ENCODE measurements at regions not wholly inside any gene's neighbourhood (a gene's known extent, or its start where the extent isn't known, plus 50 kb on each side); places are given as distances from the start of the nearest gene placed in this dataset.

DNA sequence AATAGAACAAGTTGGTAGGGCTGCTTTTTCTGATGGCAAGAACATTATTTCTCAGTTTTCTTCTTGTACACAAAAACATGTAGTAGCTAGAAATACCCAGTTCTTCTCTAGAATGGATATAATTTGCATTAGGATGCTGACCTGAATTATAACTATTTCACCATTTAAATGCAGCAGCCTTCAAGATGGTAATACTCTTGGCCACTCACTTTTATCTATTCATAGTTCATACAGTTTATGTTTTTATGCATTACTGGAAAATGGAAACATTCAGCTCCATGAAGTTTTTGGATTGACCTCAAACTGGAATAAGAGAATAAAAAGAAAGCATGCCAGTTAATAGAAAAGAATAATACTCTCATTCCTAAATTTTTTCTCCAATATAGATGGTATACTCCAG, 487.4 kb downstream of the PABPC4L start:
- no peak overlapping the region for H3K4me3 ChIP-seq (ENCODE audit: low read depth, low read length)
- Mint-ChIP-seq H3K4me1 (no peaks in the 10 kb centered on the region), H3K27ac (no peak overlapping the region), H3K27me3 (no peaks in the 10 kb centered on the region), H3K4me3 (no peak overlapping the region), H3K9me3 (peaks cover 4 to 13% (median 5%) of the 10 kb centered on the region in 7 donors), H3K36me3 (no peaks in the 10 kb centered on the region)
- H3K4me1 ChIP-seq (ENCODE audit: control insufficient read depth, insufficient read depth, low read length, poor library complexity, severe bottlenecking): no peaks in the 10 kb centered on the region
- H3K27me3 ChIP-seq (ENCODE audit: control insufficient read depth, insufficient read depth, low read length): no peaks in the 10 kb centered on the region
- DNase-seq: no peak
- H3K27ac ChIP-seq (ENCODE audit: insufficient read depth, low read length, poor library complexity, severe bottlenecking): no peak overlapping the region
- H3K36me3 ChIP-seq (ENCODE audit: control insufficient read depth, insufficient read depth, low read length): no peaks in the 10 kb centered on the region
- H3K9me3 ChIP-seq (ENCODE audit: control insufficient read depth in 2 of 2, low read length in 2 of 2): peaks cover 0 to 4% of the 10 kb centered on the region in 2 experiments
- no peak for ATAC-seq (ENCODE audit: low read depth in 2 of 2)

DNA sequence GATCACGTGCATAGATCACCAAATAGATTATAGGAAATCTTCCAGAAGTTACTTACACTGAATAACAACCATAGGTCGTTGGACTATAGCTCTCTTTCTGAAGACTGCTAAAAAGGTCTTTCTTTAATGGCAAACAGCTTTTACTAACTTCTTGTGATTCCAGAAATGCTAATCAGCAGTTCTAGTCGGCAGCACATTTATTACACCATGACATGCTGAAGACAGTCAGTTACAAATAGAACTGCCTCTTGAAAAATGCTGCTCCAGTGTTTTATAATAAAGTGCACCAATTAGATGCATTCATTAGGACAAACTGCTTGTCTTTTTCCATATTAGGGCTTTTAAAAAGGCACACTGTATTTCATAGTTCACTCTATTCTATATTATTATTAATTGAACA, 488.2 kb downstream of the PABPC4L start:
- DNase-seq (no peak), ATAC-seq (ENCODE audit: low read depth in 2 of 2) (no peak)
- no peaks in the 10 kb centered on the region for H3K36me3 Mint-ChIP-seq
- Histone ChIP-seq H3K27me3 (ENCODE audit: control insufficient read depth, insufficient read depth, low read length) (no peaks in the 10 kb centered on the region), H3K27ac (ENCODE audit: insufficient read depth, low read length, poor library complexity, severe bottlenecking) (no peak overlapping the region), H3K36me3 (ENCODE audit: control insufficient read depth, insufficient read depth, low read length) (no peaks in the 10 kb centered on the region), H3K4me1 (ENCODE audit: control insufficient read depth, insufficient read depth, low read length, poor library complexity, severe bottlenecking) (no peaks in the 10 kb centered on the region), H3K9me3 (ENCODE audit: control insufficient read depth in 2 of 2, low read length in 2 of 2) (peaks cover 0 to 4% of the 10 kb centered on the region in 2 experiments), H3K4me3 (ENCODE audit: low read depth, low read length) (no peak overlapping the region)
- no peak overlapping the region for H3K27ac Mint-ChIP-seq
- H3K27me3 Mint-ChIP-seq: no peaks in the 10 kb centered on the region
- no peaks in the 10 kb centered on the region for H3K4me1 Mint-ChIP-seq
- H3K4me3 Mint-ChIP-seq: no peak overlapping the region
- peaks cover 2 to 16% (median 6%) of the 10 kb centered on the region in 7 donors for H3K9me3 Mint-ChIP-seq

DNA sequence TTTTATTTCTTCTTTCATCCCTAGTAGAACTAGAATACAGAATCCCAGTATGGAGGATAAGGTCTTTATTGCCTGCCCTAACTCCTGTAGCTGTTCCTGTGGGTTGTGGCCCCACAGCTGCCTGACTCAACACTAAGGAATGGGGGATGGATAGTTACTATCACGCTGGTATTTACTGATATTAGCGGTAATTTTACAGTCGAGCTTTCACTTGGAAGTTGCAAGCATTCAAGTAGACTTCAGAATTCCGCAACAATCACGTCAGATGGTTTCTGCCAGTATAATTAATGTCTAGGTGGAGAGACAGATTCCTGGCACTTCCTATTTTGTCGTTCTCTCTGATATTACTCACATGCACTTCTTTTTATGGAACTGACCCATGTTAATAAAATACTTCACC, 489.8 kb downstream of the PABPC4L start:
- H3K9me3 Mint-ChIP-seq: peaks cover 2 to 16% (median 6%) of the 10 kb centered on the region in 7 donors
- Histone ChIP-seq H3K4me1 (ENCODE audit: control insufficient read depth, insufficient read depth, low read length, poor library complexity, severe bottlenecking) (no peaks in the 10 kb centered on the region), H3K27me3 (ENCODE audit: control insufficient read depth, insufficient read depth, low read length) (no peaks in the 10 kb centered on the region), H3K36me3 (ENCODE audit: control insufficient read depth, insufficient read depth, low read length) (no peaks in the 10 kb centered on the region), H3K4me3 (ENCODE audit: low read depth, low read length) (no peak overlapping the region), H3K27ac (ENCODE audit: insufficient read depth, low read length, poor library complexity, severe bottlenecking) (no peak overlapping the region), H3K9me3 (ENCODE audit: control insufficient read depth in 2 of 2, low read length in 2 of 2) (peaks cover 4% of the 10 kb centered on the region in 2 experiments)
- H3K4me1 Mint-ChIP-seq: no peaks in the 10 kb centered on the region
- H3K27me3 Mint-ChIP-seq: no peaks in the 10 kb centered on the region
- no peak for ATAC-seq (ENCODE audit: low read depth in 2 of 2)
- no peak for DNase-seq
- no peak overlapping the region for H3K27ac Mint-ChIP-seq
- H3K4me3 Mint-ChIP-seq: no peak overlapping the region
- H3K36me3 Mint-ChIP-seq: no peaks in the 10 kb centered on the region

DNA sequence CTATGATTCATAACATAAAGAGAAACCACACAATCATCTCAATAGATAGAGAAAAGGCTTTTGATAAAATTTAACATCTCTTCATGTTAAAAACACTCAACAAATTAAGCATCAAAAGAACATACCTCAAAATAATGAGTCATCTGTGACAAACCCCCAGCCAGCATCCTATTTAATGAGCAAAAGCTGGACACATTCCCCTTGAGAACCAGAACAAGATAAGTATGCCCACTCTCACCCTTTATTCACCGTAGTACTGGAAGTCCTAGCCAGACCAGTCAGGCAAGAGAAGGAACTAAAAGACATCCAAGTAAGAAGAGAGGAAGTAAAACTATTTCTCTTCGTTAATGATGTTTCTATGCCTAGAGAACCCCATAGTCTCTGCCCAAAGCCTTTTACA, 507.2 kb downstream of the PABPC4L start:
- no peaks in the 10 kb centered on the region for H3K36me3 ChIP-seq (ENCODE audit: control insufficient read depth, insufficient read depth, low read length)
- no peaks in the 10 kb centered on the region for H3K9me3 ChIP-seq (ENCODE audit: control insufficient read depth in 2 of 2, low read length in 2 of 2)
- H3K27ac ChIP-seq (ENCODE audit: insufficient read depth, low read length, poor library complexity, severe bottlenecking): no peak overlapping the region
- DNase-seq: no peak
- H3K4me3 ChIP-seq (ENCODE audit: low read depth, low read length): no peak overlapping the region
- H3K27me3 ChIP-seq (ENCODE audit: control insufficient read depth, insufficient read depth, low read length): no peaks in the 10 kb centered on the region
- no peaks in the 10 kb centered on the region for H3K4me1 ChIP-seq (ENCODE audit: control insufficient read depth, insufficient read depth, low read length, poor library complexity, severe bottlenecking)
- no peaks in the 10 kb centered on the region for H3K36me3 Mint-ChIP-seq
- peaks cover 0 to 27% (median 8%) of the 10 kb centered on the region in 7 donors for H3K9me3 Mint-ChIP-seq
- no peak for ATAC-seq (ENCODE audit: low read depth in 2 of 2)
- no peak overlapping the region for H3K27ac Mint-ChIP-seq
- no peaks in the 10 kb centered on the region for H3K4me1 Mint-ChIP-seq
- H3K4me3 Mint-ChIP-seq: no peak overlapping the region
- H3K27me3 Mint-ChIP-seq: no peaks in the 10 kb centered on the region

DNA sequence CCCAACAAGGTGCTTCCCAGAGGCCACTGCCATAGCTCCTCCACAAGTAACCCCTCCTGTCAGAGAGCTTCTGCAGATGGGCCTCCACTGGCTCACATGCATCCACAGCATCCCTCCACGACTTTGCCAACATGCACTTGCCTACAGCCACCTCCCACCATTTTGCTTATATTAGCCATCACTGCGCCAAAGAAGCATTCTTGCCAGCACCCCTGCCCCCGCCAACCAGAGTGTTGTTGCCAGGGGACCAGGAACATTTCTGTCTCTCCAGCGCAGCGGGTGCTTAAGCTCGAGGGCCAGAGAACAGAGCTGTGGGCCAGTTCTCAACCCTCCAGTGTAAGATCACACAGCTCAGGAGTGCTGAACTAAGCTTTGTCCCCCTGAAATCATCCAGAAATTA, 517.6 kb downstream of the PABPC4L start:
- no peak for DNase-seq
- peaks cover 2 to 31% (median 12%) of the 10 kb centered on the region in 7 donors for H3K9me3 Mint-ChIP-seq
- H3K4me3 Mint-ChIP-seq: no peak overlapping the region
- no peak overlapping the region for H3K27ac ChIP-seq (ENCODE audit: insufficient read depth, low read length, poor library complexity, severe bottlenecking)
- H3K4me3 ChIP-seq (ENCODE audit: low read depth, low read length): no peak overlapping the region
- H3K36me3 ChIP-seq (ENCODE audit: control insufficient read depth, insufficient read depth, low read length): no peaks in the 10 kb centered on the region
- H3K4me1 ChIP-seq (ENCODE audit: control insufficient read depth, insufficient read depth, low read length, poor library complexity, severe bottlenecking): no peaks in the 10 kb centered on the region
- no peaks in the 10 kb centered on the region for H3K36me3 Mint-ChIP-seq
- ATAC-seq (ENCODE audit: low read depth in 2 of 2): no peak
- no peaks in the 10 kb centered on the region for H3K27me3 ChIP-seq (ENCODE audit: control insufficient read depth, insufficient read depth, low read length)
- no peaks in the 10 kb centered on the region for H3K4me1 Mint-ChIP-seq
- H3K27ac Mint-ChIP-seq: no peak overlapping the region
- H3K27me3 Mint-ChIP-seq: no peaks in the 10 kb centered on the region
- H3K9me3 ChIP-seq (ENCODE audit: control insufficient read depth in 2 of 2, low read length in 2 of 2): peaks cover 0 to 14% of the 10 kb centered on the region in 2 experiments

DNA sequence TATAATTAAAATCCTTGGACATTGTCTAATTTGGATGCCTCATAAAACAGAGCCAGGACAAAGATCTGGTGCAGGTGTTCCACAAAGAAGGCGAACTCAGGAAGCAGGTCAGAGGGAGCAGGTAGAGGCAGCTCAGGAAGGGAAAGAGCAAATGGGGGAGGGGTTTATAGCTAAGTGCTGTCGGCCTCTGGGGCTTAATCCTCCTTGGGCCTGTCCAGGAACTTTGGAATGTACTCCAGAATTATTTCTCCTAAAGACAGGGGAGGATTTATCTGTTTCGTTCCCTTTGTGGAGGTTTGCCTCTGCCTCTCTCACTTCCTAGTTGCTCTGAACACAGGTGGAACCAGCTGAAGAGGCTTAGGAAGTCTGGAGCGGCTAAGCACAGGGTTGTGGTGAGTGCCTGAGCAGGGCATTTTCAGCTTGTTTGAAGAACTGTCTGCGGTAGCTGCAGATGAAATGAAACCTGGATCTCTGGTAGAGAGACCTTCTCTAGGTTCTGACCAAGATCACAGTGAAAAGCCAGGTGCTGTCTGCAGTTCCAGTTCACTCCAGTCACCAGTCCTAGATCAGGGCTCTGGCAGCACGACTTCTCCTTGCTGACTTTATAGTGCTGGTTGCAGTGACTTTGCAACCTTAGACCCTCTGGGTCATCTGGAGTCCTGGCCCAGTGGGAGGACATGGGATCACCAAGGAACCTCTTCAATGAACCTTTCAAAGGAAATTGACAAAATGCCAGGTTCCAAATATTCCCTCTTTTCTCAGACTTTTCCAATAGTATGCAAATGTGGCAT, 519.2 kb downstream of the PCDH10 start:
- no peak for ATAC-seq (ENCODE audit: low read depth in 2 of 2)
- H3K36me3 Mint-ChIP-seq: no peaks in the 10 kb centered on the region
- Histone ChIP-seq H3K27me3 (ENCODE audit: control insufficient read depth, insufficient read depth, low read length) (no peaks in the 10 kb centered on the region), H3K9me3 (ENCODE audit: control insufficient read depth in 2 of 2, low read length in 2 of 2) (peaks cover 0 to under 1% of the 10 kb centered on the region in 2 experiments), H3K27ac (ENCODE audit: insufficient read depth, low read length, poor library complexity, severe bottlenecking) (no peak overlapping the region), H3K36me3 (ENCODE audit: control insufficient read depth, insufficient read depth, low read length) (no peaks in the 10 kb centered on the region), H3K4me3 (ENCODE audit: low read depth, low read length) (no peak overlapping the region), H3K4me1 (ENCODE audit: control insufficient read depth, insufficient read depth, low read length, poor library complexity, severe bottlenecking) (no peaks in the 10 kb centered on the region)
- H3K27me3 Mint-ChIP-seq: no peaks in the 10 kb centered on the region
- peaks cover 0 to 7% (median 4%) of the 10 kb centered on the region in 7 donors for H3K9me3 Mint-ChIP-seq
- no peak for DNase-seq
- H3K27ac Mint-ChIP-seq: no peak overlapping the region
- H3K4me1 Mint-ChIP-seq: no peaks in the 10 kb centered on the region
- no peak overlapping the region for H3K4me3 Mint-ChIP-seq

DNA sequence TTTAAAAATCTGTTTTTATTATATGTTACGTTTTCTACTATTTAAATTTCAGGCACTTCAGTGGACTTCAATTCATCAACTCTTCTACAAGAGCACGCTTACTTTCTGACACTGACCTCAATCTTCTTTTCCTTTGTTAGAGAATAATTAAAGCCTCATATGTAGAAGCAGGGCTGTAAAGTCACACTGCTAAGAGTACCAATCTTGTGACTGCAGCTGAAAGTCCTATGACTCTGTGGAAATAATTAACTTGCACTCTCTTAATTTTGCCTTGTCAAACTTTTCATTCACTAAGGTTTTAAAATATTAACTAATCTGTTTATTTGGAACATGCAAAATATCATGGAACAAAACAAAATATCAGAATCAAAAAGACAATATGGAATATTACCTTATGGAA, 498.1 kb downstream of the PCDH10 start:
- no peak overlapping the region for H3K27ac ChIP-seq (ENCODE audit: insufficient read depth, low read length, poor library complexity, severe bottlenecking)
- Mint-ChIP-seq H3K27me3 (no peaks in the 10 kb centered on the region), H3K36me3 (no peaks in the 10 kb centered on the region), H3K4me1 (no peaks in the 10 kb centered on the region), H3K27ac (no peak overlapping the region), H3K4me3 (no peak overlapping the region), H3K9me3 (peaks cover 0 to 21% (median 3%) of the 10 kb centered on the region in 7 donors)
- no peaks in the 10 kb centered on the region for H3K27me3 ChIP-seq (ENCODE audit: control insufficient read depth, insufficient read depth, low read length)
- H3K36me3 ChIP-seq (ENCODE audit: control insufficient read depth, insufficient read depth, low read length): no peaks in the 10 kb centered on the region
- DNase-seq (no peak), ATAC-seq (ENCODE audit: low read depth in 2 of 2) (no peak)
- no peak overlapping the region for H3K4me3 ChIP-seq (ENCODE audit: low read depth, low read length)
- H3K4me1 ChIP-seq (ENCODE audit: control insufficient read depth, insufficient read depth, low read length, poor library complexity, severe bottlenecking): no peaks in the 10 kb centered on the region
- no peaks in the 10 kb centered on the region for H3K9me3 ChIP-seq (ENCODE audit: control insufficient read depth in 2 of 2, low read length in 2 of 2)

DNA sequence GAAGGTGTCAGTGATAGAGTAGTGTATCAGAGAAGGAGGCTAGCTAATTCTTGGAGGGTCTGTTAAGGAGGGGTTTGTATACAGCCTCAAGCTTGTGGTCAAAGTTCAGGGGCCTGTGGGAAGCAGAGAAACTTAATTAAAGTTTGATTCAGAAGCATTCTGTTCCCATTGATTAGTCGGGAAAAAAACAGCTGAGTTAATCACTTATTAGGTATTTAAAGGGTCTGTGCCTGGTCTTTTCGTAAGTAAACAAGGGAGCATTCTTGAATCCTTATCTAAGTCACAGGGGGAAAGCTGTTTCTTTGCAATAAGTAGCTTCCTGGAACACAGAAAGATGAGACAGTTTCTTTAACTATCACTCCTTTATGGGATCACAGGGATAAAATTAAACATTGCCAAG, 492.1 kb downstream of the PCDH10 start:
- Mint-ChIP-seq H3K4me3 (no peak overlapping the region), H3K27ac (no peak overlapping the region), H3K27me3 (no peaks in the 10 kb centered on the region), H3K36me3 (no peaks in the 10 kb centered on the region), H3K4me1 (no peaks in the 10 kb centered on the region), H3K9me3 (peaks cover 0 to 20% (median 3%) of the 10 kb centered on the region in 7 donors)
- Histone ChIP-seq H3K27me3 (ENCODE audit: control insufficient read depth, insufficient read depth, low read length) (no peaks in the 10 kb centered on the region), H3K27ac (ENCODE audit: insufficient read depth, low read length, poor library complexity, severe bottlenecking) (no peak overlapping the region), H3K36me3 (ENCODE audit: control insufficient read depth, insufficient read depth, low read length) (no peaks in the 10 kb centered on the region), H3K4me1 (ENCODE audit: control insufficient read depth, insufficient read depth, low read length, poor library complexity, severe bottlenecking) (no peaks in the 10 kb centered on the region), H3K9me3 (ENCODE audit: control insufficient read depth in 2 of 2, low read length in 2 of 2) (no peaks in the 10 kb centered on the region), H3K4me3 (ENCODE audit: low read depth, low read length) (no peak overlapping the region)
- ATAC-seq (ENCODE audit: low read depth in 2 of 2): no peak
- no peak for DNase-seq

Measured in CD4-positive, CD25-positive, alpha-beta regulatory T cell (primary cell).